RWPE1 (cell line): ENCODE measurements at regions not wholly inside any gene's neighbourhood (a gene's known extent, or its start where the extent isn't known, plus 50 kb on each side); places are given as distances from the start of the nearest gene placed in this dataset.

Source experiments
- CTCF ChIA-PET: fragments of 350-600 bp; sonication (Branson Sonifier 250); formaldehyde crosslinking; extraction: SDS; loops from one replicate; lab custom pipeline; 2021; lab: Yijun Ruan, JAX
- POLR2A ChIA-PET: fragments of 400-600 bp; formaldehyde crosslinking; extraction: SDS; loops from one replicate; lab custom pipeline; 2020; ENCODE audit warnings: antibody characterized with exemption; ENCODE audit not compliant: low non-redundant PET; lab: Yijun Ruan, JAX
- DNase-seq: peaks from one replicate; pipeline ENCODE4 v3.0.0; 2012; ENCODE audit warnings: low spot score
- H3K27ac ChIP-seq: fragments of 450-650 bp; 2 replicates; pipeline ENCODE4 v1.5.1; 2017
- TF ChIP-seq, protein P1 (sequence below): fragments of 450-650 bp; conservative IDR thresholded peaks from 2 replicates; pipeline ENCODE4 v1.5.1; 2017; ENCODE audit warnings: low read depth, mild to moderate bottlenecking

DNA sequence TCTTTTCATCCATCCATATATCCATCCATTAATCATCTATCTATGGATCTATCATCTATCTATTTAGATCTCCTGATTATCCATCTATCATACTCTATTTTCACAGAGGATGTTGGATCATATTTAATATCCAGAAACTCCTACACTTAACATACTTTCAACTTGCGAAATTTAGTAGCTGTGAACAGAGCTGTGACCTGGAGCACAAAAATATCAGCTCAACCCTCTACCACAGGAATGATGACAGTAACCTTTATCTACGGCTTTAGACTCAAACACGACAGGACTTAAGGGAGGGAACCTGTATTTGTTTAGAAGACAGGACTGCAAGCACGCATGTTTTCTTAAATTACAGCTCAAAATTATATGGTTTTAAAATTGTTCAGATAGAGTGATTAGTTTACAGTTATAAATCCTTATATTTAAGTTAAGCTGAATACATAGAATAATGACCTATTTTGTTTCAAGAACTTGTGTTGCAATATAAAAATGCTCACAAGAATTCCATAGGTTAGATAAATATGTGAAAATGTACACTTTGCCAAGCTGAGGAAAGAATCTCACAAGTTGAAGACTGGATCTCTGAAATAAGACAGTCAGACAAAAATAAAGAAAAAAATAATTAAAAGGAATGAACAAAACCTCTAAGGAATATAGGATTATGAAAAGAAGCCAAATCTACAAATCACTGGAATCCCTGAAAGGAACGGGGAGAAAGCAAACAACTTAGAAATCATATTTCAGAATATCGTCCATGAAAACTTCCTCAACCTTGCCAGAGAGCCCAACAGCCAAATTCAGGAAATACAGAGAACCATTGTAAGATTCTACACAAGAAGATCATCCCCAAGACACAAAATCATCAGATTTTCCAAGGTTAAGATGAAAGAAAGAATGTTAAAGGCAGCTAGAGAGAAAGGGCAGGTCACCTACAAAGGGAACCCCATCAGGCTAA lies 142.0 kb downstream of the COL6A3 start:
- H3K27ac ChIP-seq, result no peak overlapping the region
- DNase-seq, result no peak
- ChIA-PET CTCF (no interaction called here), POLR2A (no interaction called here)
- TF ChIP-seq, protein P1, sequence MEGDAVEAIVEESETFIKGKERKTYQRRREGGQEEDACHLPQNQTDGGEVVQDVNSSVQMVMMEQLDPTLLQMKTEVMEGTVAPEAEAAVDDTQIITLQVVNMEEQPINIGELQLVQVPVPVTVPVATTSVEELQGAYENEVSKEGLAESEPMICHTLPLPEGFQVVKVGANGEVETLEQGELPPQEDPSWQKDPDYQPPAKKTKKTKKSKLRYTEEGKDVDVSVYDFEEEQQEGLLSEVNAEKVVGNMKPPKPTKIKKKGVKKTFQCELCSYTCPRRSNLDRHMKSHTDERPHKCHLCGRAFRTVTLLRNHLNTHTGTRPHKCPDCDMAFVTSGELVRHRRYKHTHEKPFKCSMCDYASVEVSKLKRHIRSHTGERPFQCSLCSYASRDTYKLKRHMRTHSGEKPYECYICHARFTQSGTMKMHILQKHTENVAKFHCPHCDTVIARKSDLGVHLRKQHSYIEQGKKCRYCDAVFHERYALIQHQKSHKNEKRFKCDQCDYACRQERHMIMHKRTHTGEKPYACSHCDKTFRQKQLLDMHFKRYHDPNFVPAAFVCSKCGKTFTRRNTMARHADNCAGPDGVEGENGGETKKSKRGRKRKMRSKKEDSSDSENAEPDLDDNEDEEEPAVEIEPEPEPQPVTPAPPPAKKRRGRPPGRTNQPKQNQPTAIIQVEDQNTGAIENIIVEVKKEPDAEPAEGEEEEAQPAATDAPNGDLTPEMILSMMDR, result no peak
